Sigmoid colon (tissue), 4 donors: ENCODE measurements at regions not wholly inside any gene's neighbourhood (a gene's known extent, or its start where the extent isn't known, plus 50 kb on each side); places are given as distances from the start of the nearest gene placed in this dataset.

Experiments
- CTCF ChIP-seq, 4 experiments: fragments of 450-650 bp in 3 of 4; fragments of 200-600 bp in 1 of 4; IDR thresholded peaks; one replicate each; pipeline ENCODE4 v1.5.1; 2016 to 2019; ENCODE audit warnings: antibody characterized with exemption in 4 of 4, mild to moderate bottlenecking in 3 of 4, moderate library complexity in 2 of 4
- POLR2AphosphoS5 ChIP-seq, 4 donors: sonication (generic); formaldehyde crosslinking; IDR thresholded peaks; one replicate each; pipeline ENCODE4 v1.6.1; 2017; ENCODE audit warnings: antibody characterized with exemption in 4 of 4

- TF ChIP-seq POLR2AphosphoS5 (IDR thresholded peaks at IDR 0.05), result no peak
- no peak for TF ChIP-seq CTCF (IDR thresholded peaks at IDR 0.05)
Measured at GRCh38 chr7:153675131-153675530, 377.1 kb upstream of the DPP6 start.
